LNCaP clone FGC (cell line): ENCODE measurements at regions not wholly inside any gene's neighbourhood (a gene's known extent, or its start where the extent isn't known, plus 50 kb on each side); places are given as distances from the start of the nearest gene placed in this dataset.

ENCODE experiments used
- DNase-seq: peaks from one replicate; pipeline ENCODE4 v3.0.0-alpha.2; 2011; ENCODE audit warnings: low read depth
- H3K4me3 ChIP-seq: 2 replicates; pipeline ENCODE4 v1.5.1; 2011; ENCODE audit warnings: mild to moderate bottlenecking, low read depth, low read length, control low read depth
- CTCF ChIP-seq: IDR thresholded peaks from 2 replicates; pipeline ENCODE4 v1.5.1; 2012; ENCODE audit warnings: mild to moderate bottlenecking; ENCODE audit not compliant: control insufficient read depth, insufficient read depth; ENCODE audit errors: extremely low read depth

GRCh38 chr3:117399311-117400078 is 689.9 kb downstream of the TUSC7 start:
- TF ChIP-seq CTCF: no peak
- no peak overlapping the region for H3K4me3 ChIP-seq
- DNase-seq: no peak

GRCh38 chr3:117400303-117400702 is 690.7 kb downstream of the TUSC7 start:
- DNase-seq: no peak
- H3K4me3 ChIP-seq: no peak overlapping the region
- TF ChIP-seq CTCF: no peak

GRCh38 chr3:117404141-117404540 is 694.6 kb downstream of the TUSC7 start:
- H3K4me3 ChIP-seq: no peak overlapping the region
- no peak for DNase-seq
- TF ChIP-seq CTCF: no peak

- no peak overlapping the region for H3K4me3 ChIP-seq
- no peak for TF ChIP-seq CTCF
- no peak for DNase-seq
Measured at GRCh38 chr3:117404730-117405129, 695.2 kb downstream of the TUSC7 start.

- no peak for TF ChIP-seq CTCF
- no peak overlapping the region for H3K4me3 ChIP-seq
- DNase-seq: no peak
Measured at GRCh38 chr3:117405359-117405758, 695.8 kb downstream of the TUSC7 start.

GRCh38 chr3:117407317-117407716 is 697.7 kb downstream of the TUSC7 start:
- peak; percentile 67 for TF ChIP-seq CTCF
- H3K4me3 ChIP-seq: no peak overlapping the region
- DNase-seq: no peak

GRCh38 chr3:117408811-117409210 is 699.2 kb downstream of the TUSC7 start:
- no peak overlapping the region for H3K4me3 ChIP-seq
- TF ChIP-seq CTCF: no peak
- no peak for DNase-seq
